Mononuclear cell (primary cell): ENCODE measurements at regions not wholly inside any gene's neighbourhood (a gene's known extent, or its start where the extent isn't known, plus 50 kb on each side); places are given as distances from the start of the nearest gene placed in this dataset.

Experiments used
- H3K27me3 ChIP-seq: 2 replicates; pipeline ENCODE4 v1.6.0; 2011; ENCODE audit warnings: low read length, control low read depth; ENCODE audit not compliant: insufficient read depth
- H3K4me1 ChIP-seq: 2 replicates; pipeline ENCODE4 v1.5.1; 2011; ENCODE audit warnings: mild to moderate bottlenecking, low read length, control low read depth; ENCODE audit not compliant: insufficient read depth
- H3K4me3 ChIP-seq: 2 replicates; pipeline ENCODE4 v1.5.1; 2011; ENCODE audit warnings: mild to moderate bottlenecking, low read length, moderate library complexity
- H3K9me3 ChIP-seq: 2 replicates; pipeline ENCODE4 v1.5.1; 2011; ENCODE audit warnings: low read depth, mild to moderate bottlenecking, control low read depth, low read length

DNA sequence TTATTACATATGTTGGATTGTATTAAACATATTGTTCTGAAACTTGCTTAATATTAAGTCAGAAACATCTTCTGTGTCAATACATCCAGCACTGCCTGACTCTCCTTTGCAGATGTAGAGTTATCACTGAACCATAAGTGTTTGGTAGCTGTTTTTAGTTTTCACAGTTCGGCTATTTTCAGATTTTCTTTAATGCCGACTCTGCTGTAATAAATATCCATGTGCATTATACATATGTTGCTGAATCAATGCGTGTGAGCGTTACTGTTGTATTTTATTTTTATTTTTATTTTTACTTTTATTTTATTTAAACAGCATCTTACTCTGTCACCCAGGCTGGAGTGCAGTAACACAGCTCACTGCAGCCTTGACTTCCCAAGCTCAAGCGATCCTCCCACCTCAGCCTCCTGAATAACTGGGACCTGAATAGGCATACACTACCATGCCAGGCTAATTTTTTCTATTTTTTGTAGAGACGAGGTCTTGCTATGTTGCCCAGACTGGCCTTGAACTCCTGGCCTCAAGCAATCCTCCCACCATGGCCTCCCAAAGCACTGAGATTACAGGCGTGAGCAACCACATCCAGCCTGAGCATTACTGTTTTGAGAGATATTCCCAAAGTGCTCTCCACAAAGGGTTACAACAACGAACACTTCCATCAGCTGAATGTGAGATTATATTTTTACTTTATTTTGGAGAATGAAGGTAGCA, 50.7 kb upstream of the NOCT start:
- no peaks in the 10 kb centered on the region for H3K9me3 ChIP-seq
- no peaks in the 10 kb centered on the region for H3K27me3 ChIP-seq
- no peak overlapping the region for H3K4me3 ChIP-seq
- H3K4me1 ChIP-seq = peaks cover 15% of the 10 kb centered on the region

DNA sequence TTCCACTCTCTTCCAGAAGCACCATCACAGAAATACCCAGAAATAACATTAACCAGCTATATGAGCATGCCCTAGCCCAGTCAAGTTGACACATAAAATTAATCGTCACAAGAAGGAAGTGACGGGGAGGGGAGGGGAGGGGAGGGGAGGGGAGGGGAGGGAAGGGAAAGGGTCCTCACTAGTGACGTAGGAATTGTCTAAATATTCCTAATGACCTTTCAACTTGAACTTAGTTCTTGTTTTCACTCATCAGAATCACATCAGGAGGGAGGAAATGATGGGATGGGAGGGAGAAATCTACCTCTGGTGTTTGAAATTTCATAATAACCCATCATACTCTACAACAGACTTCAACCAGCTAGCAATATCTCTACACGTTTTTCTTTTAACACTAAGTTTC, 52.2 kb upstream of the NOCT start:
- Histone ChIP-seq H3K4me1 (peaks cover 26% of the 10 kb centered on the region), H3K27me3 (no peaks in the 10 kb centered on the region), H3K4me3 (no peak overlapping the region), H3K9me3 (no peaks in the 10 kb centered on the region)

DNA sequence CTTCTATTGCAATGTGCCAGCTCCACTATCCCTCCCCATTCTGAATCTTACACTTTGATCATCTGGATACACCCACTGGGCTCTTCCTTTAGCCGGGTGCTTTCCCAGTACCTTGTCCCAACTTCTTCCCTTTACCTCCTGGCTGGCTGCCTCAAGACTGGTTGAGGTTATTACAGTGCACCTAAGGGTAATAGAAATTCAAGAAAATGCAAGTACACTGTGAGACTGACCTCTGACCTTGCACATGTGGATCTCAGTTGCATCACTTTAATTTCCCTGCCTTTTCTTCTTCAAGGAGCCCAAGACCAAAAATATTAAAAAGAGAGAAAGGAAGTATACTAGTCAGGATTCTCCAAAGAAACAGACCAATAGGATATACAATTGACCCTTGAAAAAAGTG, 53.9 kb upstream of the NOCT start:
- H3K9me3 ChIP-seq = no peaks in the 10 kb centered on the region
- H3K4me3 ChIP-seq = no peak overlapping the region
- no peaks in the 10 kb centered on the region for H3K27me3 ChIP-seq
- H3K4me1 ChIP-seq = peaks cover 32% of the 10 kb centered on the region

- Histone ChIP-seq H3K27me3 (no peaks in the 10 kb centered on the region), H3K4me3 (no peak overlapping the region), H3K9me3 (no peaks in the 10 kb centered on the region), H3K4me1 (peaks cover 32% of the 10 kb centered on the region)
Observed at GRCh38 chr4:138961129-138961528, 54.5 kb upstream of the NOCT start.

- Histone ChIP-seq H3K4me3 (no peak overlapping the region), H3K27me3 (no peaks in the 10 kb centered on the region), H3K4me1 (peaks cover 32% of the 10 kb centered on the region), H3K9me3 (no peaks in the 10 kb centered on the region)
Observed at GRCh38 chr4:138960175-138960710, 55.3 kb upstream of the NOCT start.

DNA sequence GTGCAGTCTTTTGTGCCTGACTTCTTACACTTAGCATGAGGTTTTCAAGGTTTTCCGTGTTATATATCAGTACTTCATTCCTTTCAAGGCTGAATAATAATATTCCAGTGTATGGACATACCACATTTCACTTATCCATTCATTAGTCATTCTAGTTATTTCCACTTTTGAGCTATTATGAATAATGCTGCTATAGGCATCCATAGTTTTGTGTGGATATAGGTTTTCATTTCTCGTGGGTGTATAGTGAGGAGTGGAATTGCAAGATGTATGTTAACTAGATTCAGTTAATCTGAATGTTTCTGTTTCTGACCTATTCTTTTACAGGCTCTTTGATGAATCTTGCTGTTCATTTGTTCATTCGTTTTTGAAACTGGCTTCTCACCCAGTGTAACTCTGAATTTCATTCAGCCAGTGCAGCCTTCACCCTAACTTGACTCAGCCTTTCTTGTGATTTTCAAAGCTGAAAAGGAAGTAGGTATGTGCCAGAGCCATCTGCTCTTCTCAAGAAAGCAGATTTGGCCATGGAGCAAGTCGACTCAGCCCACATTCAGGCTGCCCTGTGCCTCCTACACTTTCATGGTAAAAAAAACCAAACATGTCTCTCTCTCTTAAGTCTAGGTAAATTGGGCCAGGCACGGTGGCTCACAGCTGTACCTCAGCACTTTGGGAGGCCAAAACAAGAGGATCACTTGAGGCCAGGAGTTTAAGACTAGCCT, 56.3 kb upstream of the NOCT start:
- no peak overlapping the region for H3K4me3 ChIP-seq

DNA sequence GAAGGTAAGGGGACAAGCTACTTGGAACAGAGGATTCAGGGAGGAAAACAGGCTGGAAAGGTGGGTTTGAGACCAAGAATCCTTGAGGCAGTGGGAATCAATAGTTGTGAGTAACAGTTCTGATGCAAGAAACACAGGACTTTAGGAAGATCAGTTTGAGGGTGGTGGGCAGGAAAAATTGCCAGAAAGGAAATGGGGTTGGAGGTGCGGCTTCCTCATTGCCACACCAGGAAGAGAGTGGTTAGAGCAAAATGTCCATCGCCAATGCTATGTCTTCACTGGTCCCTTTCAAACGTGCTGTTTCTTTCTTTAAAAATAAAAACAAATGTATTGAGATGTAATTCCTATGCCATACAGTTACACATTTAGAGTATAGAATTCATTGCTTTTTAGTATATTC, 57.1 kb upstream of the NOCT start:
- peaks cover 46% of the 10 kb centered on the region for H3K4me1 ChIP-seq
- H3K27me3 ChIP-seq = no peaks in the 10 kb centered on the region
- H3K4me3 ChIP-seq = no peak overlapping the region
- no peaks in the 10 kb centered on the region for H3K9me3 ChIP-seq

More for the DNA sequence above, 56.3 kb upstream of the NOCT start:
- Histone ChIP-seq H3K9me3 (no peaks in the 10 kb centered on the region), H3K4me1 (peaks cover 40% of the 10 kb centered on the region), H3K27me3 (no peaks in the 10 kb centered on the region)

- H3K9me3 ChIP-seq = no peaks in the 10 kb centered on the region
- peaks cover 51% of the 10 kb centered on the region for H3K4me1 ChIP-seq
- no peaks in the 10 kb centered on the region for H3K27me3 ChIP-seq
- no peak overlapping the region for H3K4me3 ChIP-seq
Observed at GRCh38 chr4:138957302-138957701, 58.3 kb upstream of the NOCT start.

DNA sequence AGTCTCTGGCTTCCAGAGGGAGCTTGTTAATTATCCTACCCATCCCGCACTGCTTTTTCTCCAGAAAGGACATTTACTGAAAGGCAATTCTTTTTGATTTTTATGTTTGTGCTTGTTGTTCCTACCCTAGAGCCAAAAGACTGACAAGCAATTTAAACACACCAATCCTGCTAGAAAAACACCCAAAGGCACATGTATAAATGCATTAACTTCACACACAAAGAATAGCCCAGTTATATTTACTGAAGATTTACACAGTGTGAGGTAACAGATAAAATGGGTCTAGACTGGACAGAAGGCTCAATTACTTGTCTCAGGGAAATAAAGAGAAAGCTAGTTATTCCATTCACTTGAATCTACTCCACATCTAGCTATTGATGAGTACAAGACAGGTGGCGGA, 61.2 kb upstream of the NOCT start:
- Histone ChIP-seq H3K4me1 (peaks cover 44% of the 10 kb centered on the region), H3K9me3 (no peaks in the 10 kb centered on the region), H3K4me3 (no peak overlapping the region), H3K27me3 (no peaks in the 10 kb centered on the region)

DNA sequence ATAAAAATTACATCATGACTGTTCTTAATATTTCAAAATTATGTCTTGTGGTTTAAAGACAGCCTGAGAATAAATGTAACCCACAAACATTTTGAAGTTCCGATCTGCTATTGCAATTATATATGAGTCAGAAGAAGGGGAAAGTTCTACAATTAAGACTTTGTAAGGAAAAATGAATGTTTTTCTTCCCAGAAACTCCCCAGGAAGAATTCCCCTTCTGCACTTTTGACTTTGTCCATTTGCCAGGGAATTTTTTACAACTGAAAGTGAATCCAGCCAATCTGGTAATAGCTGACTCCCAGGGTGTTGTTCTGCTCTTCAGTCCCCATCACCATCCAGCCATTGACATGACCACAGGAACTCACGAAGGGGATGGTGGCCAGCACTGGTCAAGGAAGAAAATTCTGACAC, 61.6 kb upstream of the NOCT start:
- Histone ChIP-seq H3K27me3 (no peaks in the 10 kb centered on the region), H3K9me3 (no peaks in the 10 kb centered on the region), H3K4me3 (no peak overlapping the region), H3K4me1 (peaks cover 40% of the 10 kb centered on the region)

DNA sequence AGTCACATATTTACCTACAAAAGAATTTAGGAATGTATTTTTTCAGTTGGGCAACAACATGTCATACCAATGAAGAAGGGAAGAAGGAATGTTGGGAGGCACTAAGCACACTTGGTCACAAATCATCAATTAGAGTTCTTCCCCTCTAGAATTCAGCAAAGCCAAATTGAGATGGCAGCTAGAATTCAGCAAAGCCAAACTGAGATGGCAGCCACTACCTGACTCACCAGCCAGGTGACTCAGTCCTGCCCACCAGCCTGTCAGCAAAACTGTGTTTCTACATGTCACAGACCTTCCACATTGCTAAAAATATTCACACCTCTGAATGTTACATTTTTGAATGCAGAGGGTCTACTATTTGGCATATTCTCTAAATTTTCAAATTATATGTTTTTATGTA, 63.2 kb upstream of the NOCT start:
- Histone ChIP-seq H3K4me1 (peaks cover 25% of the 10 kb centered on the region), H3K27me3 (no peaks in the 10 kb centered on the region), H3K9me3 (no peaks in the 10 kb centered on the region), H3K4me3 (no peak overlapping the region)

- no peaks in the 10 kb centered on the region for H3K27me3 ChIP-seq
- no peaks in the 10 kb centered on the region for H3K9me3 ChIP-seq
- peaks cover 19% of the 10 kb centered on the region for H3K4me1 ChIP-seq
- H3K4me3 ChIP-seq = no peak overlapping the region
Observed at GRCh38 chr4:138951764-138952163, 63.8 kb upstream of the NOCT start.

- Histone ChIP-seq H3K4me1 (peaks cover 17% of the 10 kb centered on the region), H3K4me3 (no peak overlapping the region), H3K27me3 (no peaks in the 10 kb centered on the region), H3K9me3 (no peaks in the 10 kb centered on the region)
Observed at GRCh38 chr4:138949866-138950265, 65.7 kb upstream of the NOCT start.

GRCh38 chr4:138948918-138949317, 66.7 kb upstream of the NOCT start:
- peaks cover 7% of the 10 kb centered on the region for H3K4me1 ChIP-seq
- H3K27me3 ChIP-seq = no peaks in the 10 kb centered on the region
- H3K9me3 ChIP-seq = no peaks in the 10 kb centered on the region
- H3K4me3 ChIP-seq = no peak overlapping the region

DNA sequence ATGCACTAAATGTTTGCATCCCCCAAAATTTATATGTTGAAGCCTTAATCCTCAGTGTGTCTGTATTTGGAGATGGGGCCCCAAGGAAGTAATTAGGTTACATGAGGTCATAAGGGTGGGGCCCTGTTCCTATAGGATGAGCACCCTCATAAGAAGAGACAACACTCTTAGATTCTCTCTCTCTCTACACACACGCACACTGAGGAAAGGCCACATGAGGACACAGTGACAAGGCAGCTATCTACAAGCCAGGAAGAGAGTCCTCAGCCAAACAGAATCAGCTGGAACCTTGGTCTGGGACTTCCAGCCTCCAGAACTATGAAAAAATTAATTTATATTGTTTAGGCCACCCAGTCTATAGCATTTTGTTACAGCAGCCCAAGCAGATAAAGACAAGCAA, 69.3 kb upstream of the NOCT start:
- H3K27me3 ChIP-seq = no peaks in the 10 kb centered on the region
- H3K9me3 ChIP-seq = no peaks in the 10 kb centered on the region
- H3K4me3 ChIP-seq = no peak overlapping the region
- no peaks in the 10 kb centered on the region for H3K4me1 ChIP-seq

DNA sequence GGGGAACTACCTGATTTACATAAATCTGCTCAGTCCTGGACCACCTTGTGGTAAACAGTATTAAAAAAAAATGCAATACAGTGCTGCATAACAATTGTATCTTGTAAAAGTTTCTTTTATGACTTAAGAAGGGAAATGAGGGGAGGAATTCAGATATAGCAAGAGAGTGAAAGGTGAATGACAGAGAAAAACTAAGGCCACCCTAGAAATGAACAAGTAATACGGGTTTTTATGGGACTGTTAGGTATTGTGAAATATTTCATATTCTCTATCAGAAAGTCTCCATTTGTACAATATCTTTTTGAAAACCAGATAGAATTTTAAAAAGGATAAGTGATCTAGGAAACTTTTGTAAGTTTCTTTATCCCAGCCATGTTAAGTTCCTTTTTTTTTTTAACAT, 69.7 kb upstream of the NOCT start:
- Histone ChIP-seq H3K9me3 (no peaks in the 10 kb centered on the region), H3K27me3 (no peaks in the 10 kb centered on the region), H3K4me3 (no peak overlapping the region), H3K4me1 (no peaks in the 10 kb centered on the region)
